ENCODE measurements at regions not wholly inside any gene's neighbourhood (a gene's known extent, or its start where the extent isn't known, plus 50 kb on each side); places are given as distances from the start of the nearest gene placed in this dataset.

GRCh38 chr21:16517383-16517782 is 787.6 kb downstream of the USP25 start:
- no peak for DNase-seq

GRCh38 chr21:16519036-16519435 is 789.3 kb downstream of the USP25 start:
- no peak for DNase-seq

GRCh38 chr21:16519644-16520043 is 789.9 kb downstream of the USP25 start:
- no peak for DNase-seq

GRCh38 chr21:16522548-16522947 is 792.8 kb downstream of the USP25 start:
- DNase-seq: no peak

GRCh38 chr21:16530656-16531055 is 800.9 kb downstream of the USP25 start:
- no peak for DNase-seq

GRCh38 chr21:16532840-16533239 is 803.1 kb downstream of the USP25 start:
- no peak for DNase-seq

GRCh38 chr21:16533692-16534407 is 804.1 kb downstream of the USP25 start:
- no peak for DNase-seq

DNA sequence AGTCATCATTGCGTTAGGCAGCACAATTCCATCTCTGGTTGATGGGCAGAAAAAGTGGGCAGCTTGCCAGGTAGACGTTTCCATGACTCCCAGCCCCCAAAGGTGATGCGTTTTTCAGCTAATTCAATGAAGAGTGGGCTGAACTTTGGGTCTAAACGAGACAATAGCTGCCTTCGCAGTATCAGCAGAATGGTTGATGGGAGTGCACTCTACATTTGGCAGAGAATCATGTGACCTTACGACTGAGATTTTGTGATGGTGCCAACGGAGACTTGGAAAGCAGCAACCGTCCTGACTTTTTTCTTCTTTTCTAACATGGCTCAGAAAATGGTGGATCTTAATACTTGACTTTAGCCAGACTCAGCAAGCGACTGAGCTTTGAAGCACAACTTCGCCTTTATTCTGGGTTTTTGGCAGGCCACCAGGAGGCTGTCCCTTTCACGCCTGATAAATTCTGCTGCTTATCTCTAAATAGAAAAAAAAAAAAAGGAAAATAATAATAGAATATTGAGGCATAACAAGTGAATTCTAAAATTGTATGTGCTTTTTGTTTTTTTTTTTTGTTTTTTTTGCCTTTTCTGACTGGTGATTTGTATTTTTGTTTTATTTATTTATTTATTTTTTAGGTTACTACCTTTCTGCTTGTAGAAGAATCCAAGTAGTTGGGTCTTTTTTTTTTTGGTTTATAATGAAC is 804.8 kb downstream of the USP25 start:
- no peak for DNase-seq

GRCh38 chr21:16535102-16535422 is 805.3 kb downstream of the USP25 start:
- DNase-seq: peak; percentile 57

GRCh38 chr21:16535626-16536025 is 805.8 kb downstream of the USP25 start:
- no peak for DNase-seq

GRCh38 chr21:16536140-16536539 is 806.4 kb downstream of the USP25 start:
- DNase-seq: no peak

DNA sequence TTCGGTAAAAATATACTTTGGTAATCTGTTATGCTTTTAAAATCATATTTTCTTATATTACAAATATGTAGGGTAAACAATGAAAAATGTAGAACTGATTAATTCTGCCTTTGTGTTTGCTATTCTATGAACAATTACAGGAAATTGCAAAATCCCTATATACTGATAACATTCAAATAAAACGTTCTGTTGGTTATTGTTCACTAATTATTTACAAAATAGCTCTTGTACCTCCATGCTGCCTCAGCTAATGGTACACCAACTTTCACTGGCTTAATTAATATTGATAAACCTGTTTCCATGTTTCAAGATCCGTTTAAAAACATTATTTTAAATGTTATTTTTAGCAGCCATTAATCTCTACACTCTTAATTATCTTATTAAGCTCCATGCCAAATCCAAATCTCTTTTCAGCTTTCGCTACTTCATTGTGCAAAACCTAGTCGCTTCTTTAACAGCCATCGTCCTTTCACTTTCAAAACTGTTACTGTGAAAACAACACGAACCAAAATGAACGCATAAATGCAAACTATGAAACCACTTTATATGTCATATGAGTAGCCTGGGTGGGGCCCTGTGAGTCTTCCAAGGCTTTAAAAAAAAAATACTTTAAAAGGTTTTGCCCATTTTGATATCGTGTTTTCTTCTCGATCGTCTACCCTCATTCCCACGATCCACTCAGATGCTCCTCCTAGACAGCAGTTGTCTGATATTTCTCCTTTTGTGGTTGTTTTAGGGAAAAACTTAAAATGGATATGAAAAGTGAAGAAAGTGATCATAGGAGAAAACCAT is 807.1 kb downstream of the USP25 start:
- DNase-seq: no peak

GRCh38 chr21:16537501-16537900 is 807.7 kb downstream of the USP25 start:
- no peak for DNase-seq

GRCh38 chr21:16538405-16538804 is 808.6 kb downstream of the USP25 start:
- no peak for DNase-seq

DNA sequence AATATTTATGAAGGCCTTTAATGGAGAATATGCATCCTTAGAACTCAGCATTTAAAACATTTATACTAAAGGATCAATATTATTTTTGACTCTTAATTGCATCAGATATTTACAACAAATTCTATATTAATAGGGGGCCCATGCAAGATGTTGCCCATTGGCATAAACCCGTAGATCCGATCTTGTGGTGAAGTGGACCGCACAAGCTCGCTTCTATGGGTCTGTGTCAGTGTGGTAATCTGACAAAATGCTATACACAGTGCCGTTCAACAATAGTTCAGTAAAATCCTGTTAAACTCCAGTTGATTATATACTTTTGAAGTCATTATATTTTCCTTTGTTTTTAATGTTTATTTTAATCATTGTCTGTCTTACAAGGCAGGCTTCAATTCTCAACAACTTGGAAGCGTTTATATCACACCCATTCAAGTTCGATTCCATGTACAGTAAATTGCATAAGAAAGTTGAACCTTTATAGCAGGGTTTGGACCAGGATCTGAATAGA is 809.2 kb downstream of the USP25 start:
- DNase-seq: no peak

DNA sequence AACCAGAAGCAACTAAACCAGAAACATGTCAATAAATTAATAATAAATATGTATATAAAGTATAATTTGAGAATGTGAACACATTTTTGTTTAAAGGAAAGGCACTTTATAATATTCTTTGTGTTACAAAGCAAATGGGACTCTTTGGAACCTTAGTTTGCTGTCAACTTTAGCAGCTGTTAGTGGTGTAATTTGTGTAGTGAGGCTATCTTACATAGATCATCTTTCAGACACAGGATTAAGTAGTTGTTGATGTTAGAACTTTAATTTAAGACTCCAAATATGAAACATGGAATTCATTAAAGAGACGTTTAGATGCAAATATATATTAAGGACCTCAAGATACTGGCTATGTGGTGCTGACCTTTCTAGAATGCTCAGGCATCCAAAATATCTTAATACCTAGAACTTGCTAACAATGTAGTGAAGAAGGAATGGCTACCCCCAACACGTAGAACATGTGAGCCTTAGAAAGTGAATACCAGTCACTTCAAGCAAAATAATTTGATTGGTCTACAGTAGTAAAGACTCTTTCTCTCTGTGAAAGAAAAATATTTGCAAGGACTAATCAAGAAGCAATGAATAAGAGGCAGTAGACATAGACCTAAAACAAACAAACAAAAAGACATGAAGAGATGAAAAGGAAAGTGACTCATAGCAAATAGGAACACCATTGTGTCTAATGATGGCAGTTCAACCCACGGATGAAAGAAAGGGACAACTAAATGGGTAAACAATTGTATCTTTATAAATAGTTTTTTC is 811.4 kb downstream of the USP25 start:
- DNase-seq: no peak

GRCh38 chr21:16550118-16550517 is 820.3 kb downstream of the USP25 start:
- no peak for DNase-seq

GRCh38 chr21:16550917-16551741 is 821.3 kb downstream of the USP25 start:
- DNase-seq: no peak

GRCh38 chr21:16552880-16553279 is 823.1 kb downstream of the USP25 start:
- DNase-seq: no peak

DNA sequence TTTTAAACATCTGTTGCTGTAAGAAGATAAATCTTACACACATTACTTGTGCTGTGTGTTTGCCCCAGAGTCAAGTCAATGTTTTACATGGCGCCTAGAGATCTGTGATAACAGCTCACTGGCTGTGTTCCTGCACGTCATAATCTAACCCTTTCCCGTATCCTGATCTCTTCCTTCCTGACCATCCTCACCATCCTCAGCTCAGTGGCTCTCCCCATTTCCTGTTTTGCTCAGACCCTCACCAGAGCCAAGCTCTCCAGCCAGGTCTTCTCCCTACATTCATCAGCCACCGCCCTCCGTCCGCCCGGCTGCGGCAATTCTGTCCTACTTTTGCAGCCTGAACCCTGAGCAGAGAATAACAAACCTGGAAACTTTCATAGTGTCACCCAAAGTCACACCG is 824.7 kb downstream of the USP25 start:
- DNase-seq: no peak

- peak; percentile 52 for DNase-seq
Observed at GRCh38 chr21:16563116-16563515, 833.3 kb downstream of the USP25 start.

DNA sequence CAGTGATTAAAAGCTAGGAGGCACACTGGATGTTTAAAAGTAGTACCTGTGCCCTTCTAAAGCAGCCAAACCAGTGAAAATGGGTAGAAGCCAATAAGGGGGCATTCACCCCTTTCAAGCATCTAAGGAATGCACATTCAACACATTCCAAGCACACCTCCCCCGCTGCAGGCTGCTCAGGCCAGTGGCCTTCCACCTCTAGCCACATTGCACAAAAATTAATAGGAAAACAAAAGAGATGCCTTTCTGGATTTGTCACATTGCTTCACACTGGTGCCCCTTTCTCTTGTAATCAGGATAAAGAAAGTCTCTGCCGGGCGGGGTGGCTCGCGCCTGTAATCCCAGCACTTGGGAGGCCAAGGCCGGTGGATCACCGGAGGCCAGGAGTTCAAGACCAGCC is 834.0 kb downstream of the USP25 start:
- peak; percentile 92 for DNase-seq
